Tibial nerve (tissue), 3 donors: ENCODE measurements at regions not wholly inside any gene's neighbourhood (a gene's known extent, or its start where the extent isn't known, plus 50 kb on each side); places are given as distances from the start of the nearest gene placed in this dataset.

Source experiments
- CTCF ChIP-seq, 5 experiments: fragments of 200-600 bp in 3 of 5; fragments of 450-650 bp in 2 of 5; sonication (generic) in 3 of 5; IDR thresholded peaks; one replicate each; pipeline ENCODE4 v1.5.1; 2016 to 2019; ENCODE audit warnings: antibody characterized with exemption in 5 of 5, mild to moderate bottlenecking in 3 of 5, moderate library complexity in 2 of 5
- POLR2A ChIP-seq, 2 donors: fragments of 450-650 bp; IDR thresholded peaks; one replicate each; pipeline ENCODE4 v1.6.1; 2017; ENCODE audit warnings: antibody characterized with exemption in 2 of 2, mild to moderate bottlenecking in 2 of 2, moderate library complexity in 2 of 2

GRCh38 chr12:127270193-127270592 lies 996.8 kb upstream of the TMEM132C start:
- no peak for TF ChIP-seq CTCF (IDR thresholded peaks at IDR 0.05)
- TF ChIP-seq POLR2A (IDR thresholded peaks at IDR 0.05) = no peak
